ENCODE measurements at regions not wholly inside any gene's neighbourhood (a gene's known extent, or its start where the extent isn't known, plus 50 kb on each side); places are given as distances from the start of the nearest gene placed in this dataset.
A peak's percentile ranks its signal among the peaks of the same experiment; 100 is the strongest.

- H3K27ac ChIP-seq = peak overlapping the region; percentile 10; the same call in 1 of the 2 replicates
- no peak overlapping the region for H3K9ac ChIP-seq (ENCODE audit: insufficient read length)
- H3K36me3 ChIP-seq (ENCODE audit: insufficient read depth, low read length) = no peaks in the 10 kb centered on the region
- no peak overlapping the region for H3K4me3 ChIP-seq
- no peaks in the 10 kb centered on the region for H3K9me3 ChIP-seq (ENCODE audit: low read depth, low read length)
- TF ChIP-seq EZH2 (IDR thresholded peaks at IDR 0.05) = no peak
- no peak for TF ChIP-seq POLR2AphosphoS5 (IDR thresholded peaks at IDR 0.05; ENCODE audit: borderline replicate concordance, low read depth, low read length)
- no peak for TF ChIP-seq FOXP2 (optimal IDR thresholded peaks at IDR 0.05; ENCODE audit: control extremely low read depth, extremely low read length, insufficient read depth)
- DNase-seq (ENCODE audit: low read depth, low spot score) = no peak
Observed at GRCh38 chr2:212683346-212684097, 144.9 kb upstream of the ERBB4 start.

- TF ChIP-seq POLR2AphosphoS5 (IDR thresholded peaks at IDR 0.05; ENCODE audit: borderline replicate concordance, low read depth, low read length) (no peak), FOXP2 (optimal IDR thresholded peaks at IDR 0.05; ENCODE audit: control extremely low read depth, extremely low read length, insufficient read depth) (no peak), EZH2 (IDR thresholded peaks at IDR 0.05) (no peak)
- H3K4me3 ChIP-seq = no peak overlapping the region
- DNase-seq (ENCODE audit: low read depth, low spot score) = no peak
- no peaks in the 10 kb centered on the region for H3K9me3 ChIP-seq (ENCODE audit: low read depth, low read length)
- H3K27ac ChIP-seq = no peak overlapping the region; the same call in 1 of the 2 replicates
- no peak overlapping the region for H3K9ac ChIP-seq (ENCODE audit: insufficient read length)
- no peaks in the 10 kb centered on the region for H3K36me3 ChIP-seq (ENCODE audit: insufficient read depth, low read length)
Observed at GRCh38 chr2:212682937-212683336, 144.3 kb upstream of the ERBB4 start.

- DNase-seq (ENCODE audit: low read depth, low spot score) = no peak
- Histone ChIP-seq H3K9ac (ENCODE audit: insufficient read length) (no peak overlapping the region), H3K4me3 (no peak overlapping the region), H3K27ac (no peak overlapping the region), H3K9me3 (ENCODE audit: low read depth, low read length) (no peaks in the 10 kb centered on the region), H3K36me3 (ENCODE audit: insufficient read depth, low read length) (no peaks in the 10 kb centered on the region)
- no peak for TF ChIP-seq EZH2 (IDR thresholded peaks at IDR 0.05)
Observed at GRCh38 chr2:212677466-212677865, 138.9 kb upstream of the ERBB4 start.

- Histone ChIP-seq H3K9me3 (ENCODE audit: low read depth, low read length) (no peaks in the 10 kb centered on the region; the same call in 1 of the 2 replicates), H3K9ac (ENCODE audit: insufficient read length) (no peak overlapping the region), H3K27ac (no peak overlapping the region), H3K4me3 (no peak overlapping the region), H3K36me3 (ENCODE audit: insufficient read depth, low read length) (no peaks in the 10 kb centered on the region)
- DNase-seq (ENCODE audit: low read depth, low spot score) = no peak
- TF ChIP-seq FOXP2 (optimal IDR thresholded peaks at IDR 0.05; ENCODE audit: control extremely low read depth, extremely low read length, insufficient read depth) (no peak), POLR2AphosphoS5 (IDR thresholded peaks at IDR 0.05; ENCODE audit: borderline replicate concordance, low read depth, low read length) (no peak), EZH2 (IDR thresholded peaks at IDR 0.05) (no peak)
Observed at GRCh38 chr2:212672186-212672585, 133.6 kb upstream of the ERBB4 start.

- no peak overlapping the region for H3K4me3 ChIP-seq
- no peak for DNase-seq (ENCODE audit: low read depth, low spot score)
- H3K9ac ChIP-seq (ENCODE audit: insufficient read length) = no peak overlapping the region
- no peak for TF ChIP-seq EZH2 (IDR thresholded peaks at IDR 0.05)
- no peak for TF ChIP-seq FOXP2 (optimal IDR thresholded peaks at IDR 0.05; ENCODE audit: control extremely low read depth, extremely low read length, insufficient read depth)
- no peak for TF ChIP-seq POLR2AphosphoS5 (IDR thresholded peaks at IDR 0.05; ENCODE audit: borderline replicate concordance, low read depth, low read length)
- H3K27ac ChIP-seq = 0 out of 2 replicates have a peak overlapping the region, but pooled peaks have one; percentile 26
- no peaks in the 10 kb centered on the region for H3K36me3 ChIP-seq (ENCODE audit: insufficient read depth, low read length)
- no peaks in the 10 kb centered on the region; the same call in 1 of the 2 replicates for H3K9me3 ChIP-seq (ENCODE audit: low read depth, low read length)
Observed at GRCh38 chr2:212669761-212670160, 131.2 kb upstream of the ERBB4 start.

- Histone ChIP-seq H3K4me3 (no peak overlapping the region), H3K36me3 (ENCODE audit: insufficient read depth, low read length) (no peaks in the 10 kb centered on the region), H3K27ac (no peak overlapping the region), H3K9ac (ENCODE audit: insufficient read length) (no peak overlapping the region), H3K9me3 (ENCODE audit: low read depth, low read length) (no peaks in the 10 kb centered on the region; the same call in 1 of the 2 replicates)
- no peak for DNase-seq (ENCODE audit: low read depth, low spot score)
- TF ChIP-seq EZH2 (IDR thresholded peaks at IDR 0.05) = no peak
- TF ChIP-seq POLR2AphosphoS5 (IDR thresholded peaks at IDR 0.05; ENCODE audit: borderline replicate concordance, low read depth, low read length) = no peak
- TF ChIP-seq FOXP2 (optimal IDR thresholded peaks at IDR 0.05; ENCODE audit: control extremely low read depth, extremely low read length, insufficient read depth) = no peak
Observed at GRCh38 chr2:212667751-212668316, 129.2 kb upstream of the ERBB4 start.

- no peak overlapping the region for H3K9ac ChIP-seq (ENCODE audit: insufficient read length)
- TF ChIP-seq EZH2 (IDR thresholded peaks at IDR 0.05) (no peak), FOXP2 (optimal IDR thresholded peaks at IDR 0.05; ENCODE audit: control extremely low read depth, extremely low read length, insufficient read depth) (no peak), POLR2AphosphoS5 (IDR thresholded peaks at IDR 0.05; ENCODE audit: borderline replicate concordance, low read depth, low read length) (no peak)
- no peak overlapping the region for H3K4me3 ChIP-seq
- H3K36me3 ChIP-seq (ENCODE audit: insufficient read depth, low read length) = no peaks in the 10 kb centered on the region
- DNase-seq (ENCODE audit: low read depth, low spot score) = no peak
- no peak overlapping the region for H3K27ac ChIP-seq
- no peaks in the 10 kb centered on the region for H3K9me3 ChIP-seq (ENCODE audit: low read depth, low read length)
Observed at GRCh38 chr2:212665948-212666347, 127.3 kb upstream of the ERBB4 start.

- no peak overlapping the region for H3K27ac ChIP-seq
- no peak for DNase-seq (ENCODE audit: low read depth, low spot score)
- TF ChIP-seq FOXP2 (optimal IDR thresholded peaks at IDR 0.05; ENCODE audit: control extremely low read depth, extremely low read length, insufficient read depth) = no peak
- TF ChIP-seq EZH2 (IDR thresholded peaks at IDR 0.05) = no peak
- TF ChIP-seq POLR2AphosphoS5 (IDR thresholded peaks at IDR 0.05; ENCODE audit: borderline replicate concordance, low read depth, low read length) = no peak
- H3K9ac ChIP-seq (ENCODE audit: insufficient read length) = no peak overlapping the region
- H3K4me3 ChIP-seq = no peak overlapping the region
- no peaks in the 10 kb centered on the region for H3K36me3 ChIP-seq (ENCODE audit: insufficient read depth, low read length)
- H3K9me3 ChIP-seq (ENCODE audit: low read depth, low read length) = no peaks in the 10 kb centered on the region
Observed at GRCh38 chr2:212659441-212659840, 120.8 kb upstream of the ERBB4 start.

All from SK-N-MC (cell line).